ENCODE measurements at regions not wholly inside any gene's neighbourhood (a gene's known extent, or its start where the extent isn't known, plus 50 kb on each side); places are given as distances from the start of the nearest gene placed in this dataset.

GRCh38 chr3:164927728-164928127, 150.6 kb downstream of the SI start:
- intact Hi-C loops (cut with DNase I): no loop called here
- ATAC-seq: peak; percentile 20

GRCh38 chr3:164918905-164919304, 159.4 kb downstream of the SI start:
- ATAC-seq: no peak
- intact Hi-C loops (cut with DNase I): no loop called here

More at GRCh38 chr3:164927728-164928127, 150.6 kb downstream of the SI start:
- no peak for DNase-seq (ENCODE audit: low spot score)

GRCh38 chr3:164912916-164913315, 165.4 kb downstream of the SI start:
- no peak for ATAC-seq
- DNase-seq (ENCODE audit: low spot score): no peak
- intact Hi-C loops (cut with DNase I): no loop called here

More at GRCh38 chr3:164918905-164919304, 159.4 kb downstream of the SI start:
- DNase-seq (ENCODE audit: low spot score): no peak

GRCh38 chr3:164903820-164904451, 174.4 kb downstream of the SI start:
- intact Hi-C loops (cut with DNase I): no loop called here
- DNase-seq (ENCODE audit: low spot score) (no peak), ATAC-seq (no peak)

- no peak for ATAC-seq
- intact Hi-C loops (cut with DNase I): no loop called here
- no peak for DNase-seq (ENCODE audit: low spot score)
Measured at GRCh38 chr3:164897342-164897741, 181.0 kb downstream of the SI start.

- intact Hi-C loops (cut with DNase I): no loop called here
- no peak for DNase-seq (ENCODE audit: low spot score)
- ATAC-seq: no peak
Measured at GRCh38 chr3:164890061-164890460, 188.2 kb downstream of the SI start.

GRCh38 chr3:164883171-164883570, 195.1 kb downstream of the SI start:
- intact Hi-C loops (cut with DNase I): no loop called here
- ATAC-seq (no peak), DNase-seq (ENCODE audit: low spot score) (no peak)

GRCh38 chr3:164879201-164879600, 199.1 kb downstream of the SI start:
- intact Hi-C loops (cut with DNase I): no loop called here
- DNase-seq (ENCODE audit: low spot score): no peak

GRCh38 chr3:164864454-164864853, 213.8 kb downstream of the SI start:
- no peak for ATAC-seq
- no peak for DNase-seq (ENCODE audit: low spot score)
- intact Hi-C loops (cut with DNase I): no loop called here

More at GRCh38 chr3:164879201-164879600, 199.1 kb downstream of the SI start:
- no peak for ATAC-seq

- no peak for ATAC-seq
- intact Hi-C loops (cut with DNase I): no loop called here
- DNase-seq (ENCODE audit: low spot score): no peak
Measured at GRCh38 chr3:164852866-164853265, 225.4 kb downstream of the SI start.

GRCh38 chr3:164851905-164852304, 226.4 kb downstream of the SI start:
- DNase-seq (ENCODE audit: low spot score) (no peak), ATAC-seq (no peak)
- intact Hi-C loops (cut with DNase I): no loop called here

- intact Hi-C loops (cut with DNase I): no loop called here
- no peak for DNase-seq (ENCODE audit: low spot score)
- no peak for ATAC-seq
Measured at GRCh38 chr3:164851204-164851603, 227.1 kb downstream of the SI start.

GRCh38 chr3:164848923-164849322, 229.4 kb downstream of the SI start:
- intact Hi-C loops (cut with DNase I): no loop called here
- DNase-seq (ENCODE audit: low spot score) (no peak), ATAC-seq (no peak)

GRCh38 chr3:164845739-164846138, 232.6 kb downstream of the SI start:
- DNase-seq (ENCODE audit: low spot score) (no peak), ATAC-seq (no peak)
- intact Hi-C loops (cut with DNase I): no loop called here

GRCh38 chr3:164832216-164832615, 246.1 kb downstream of the SI start:
- DNase-seq (ENCODE audit: low spot score) (no peak), ATAC-seq (no peak)
- intact Hi-C loops (cut with DNase I): no loop called here

- ATAC-seq (no peak), DNase-seq (ENCODE audit: low spot score) (no peak)
- intact Hi-C loops (cut with DNase I): no loop called here
Measured at GRCh38 chr3:164818318-164818717, 260.0 kb downstream of the SI start.

- ATAC-seq: no peak
- DNase-seq (ENCODE audit: low spot score): no peak
- intact Hi-C loops (cut with DNase I): no loop called here
Measured at GRCh38 chr3:164814106-164814505, 264.2 kb downstream of the SI start.

- no peak for ATAC-seq
- DNase-seq (ENCODE audit: low spot score): no peak
Measured at GRCh38 chr3:164812042-164812441, 266.3 kb downstream of the SI start.

GRCh38 chr3:164806188-164806587, 272.1 kb downstream of the SI start:
- intact Hi-C loops (cut with DNase I): no loop called here
- ATAC-seq (no peak), DNase-seq (ENCODE audit: low spot score) (no peak)

More at GRCh38 chr3:164812042-164812441, 266.3 kb downstream of the SI start:
- intact Hi-C loops (cut with DNase I): no loop called here

GRCh38 chr3:164794099-164794498, 284.2 kb downstream of the SI start:
- ATAC-seq (no peak), DNase-seq (ENCODE audit: low spot score) (no peak)
- intact Hi-C loops (cut with DNase I): no loop called here

GRCh38 chr3:164791263-164791662, 287.0 kb downstream of the SI start:
- intact Hi-C loops (cut with DNase I): no loop called here
- ATAC-seq (no peak), DNase-seq (ENCODE audit: low spot score) (no peak)

All from sciatic nerve (tissue), 2 donors.